ENCODE measurements at regions not wholly inside any gene's neighbourhood (a gene's known extent, or its start where the extent isn't known, plus 50 kb on each side); places are given as distances from the start of the nearest gene placed in this dataset.
A peak's percentile ranks its signal among the peaks of the same experiment; 100 is the strongest.
"Not testable (repeated sequence)": the region's sequence is repeated elsewhere in the genome, so short reads cannot be mapped to it uniquely, and the experiment has no call there.

DNA sequence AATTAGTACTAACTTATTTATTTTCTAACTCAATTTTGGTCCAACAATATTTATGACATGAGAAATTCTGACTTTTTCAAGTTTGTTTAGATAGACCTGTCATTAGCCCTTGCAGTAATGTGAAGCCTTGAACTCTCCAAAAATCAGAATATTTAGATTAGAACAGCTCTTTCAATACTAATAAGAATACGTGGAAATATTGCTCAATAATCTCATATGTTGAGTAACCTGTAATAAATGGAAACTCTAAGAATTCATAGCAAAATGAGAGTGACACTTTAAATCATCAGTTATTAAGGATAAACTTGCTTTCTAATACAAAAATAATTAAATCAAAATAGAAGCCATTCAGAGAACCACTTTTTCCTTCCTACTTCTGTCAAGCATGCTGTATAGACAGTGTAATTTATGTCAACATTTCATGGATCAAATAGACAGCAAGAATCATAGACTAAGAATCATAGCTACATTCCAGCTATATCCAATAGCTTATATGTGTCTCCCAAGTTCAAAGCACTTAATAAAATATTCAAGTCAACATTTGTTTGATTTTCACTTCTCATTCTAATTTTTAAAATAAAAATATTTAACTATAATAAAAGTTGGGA lies 710.3 kb upstream of the SOX11 start:
- TF ChIP-seq GATA1 (IDR thresholded peaks at IDR 0.05; ENCODE audit: low read depth, low read length) = no peak
- TF ChIP-seq POLR2A (IDR thresholded peaks at IDR 0.05; ENCODE audit: low read length) = no peak

DNA sequence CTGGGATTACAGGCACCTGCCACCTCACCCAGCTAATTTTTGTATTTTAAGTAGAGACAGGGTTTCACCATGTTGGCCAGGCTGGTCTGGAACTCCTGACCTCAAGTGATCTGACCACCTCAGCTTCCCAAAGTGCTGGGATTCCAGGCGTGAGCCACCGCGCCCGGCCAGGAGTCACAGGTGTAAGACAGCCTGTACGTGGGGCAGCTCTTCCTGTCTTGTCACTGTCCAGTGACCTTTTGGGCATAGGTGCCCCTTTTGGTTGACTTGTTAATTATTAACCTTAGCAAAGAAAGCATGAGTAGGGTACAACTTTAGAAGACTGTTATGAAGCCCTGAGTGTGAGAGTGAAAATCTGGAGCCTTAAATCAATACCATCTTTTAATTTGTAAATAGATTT lies 703.7 kb upstream of the SOX11 start:
- DNase-seq = not testable (repeated sequence)

More for the DNA sequence above, 710.3 kb upstream of the SOX11 start:
- no peak for DNase-seq

DNA sequence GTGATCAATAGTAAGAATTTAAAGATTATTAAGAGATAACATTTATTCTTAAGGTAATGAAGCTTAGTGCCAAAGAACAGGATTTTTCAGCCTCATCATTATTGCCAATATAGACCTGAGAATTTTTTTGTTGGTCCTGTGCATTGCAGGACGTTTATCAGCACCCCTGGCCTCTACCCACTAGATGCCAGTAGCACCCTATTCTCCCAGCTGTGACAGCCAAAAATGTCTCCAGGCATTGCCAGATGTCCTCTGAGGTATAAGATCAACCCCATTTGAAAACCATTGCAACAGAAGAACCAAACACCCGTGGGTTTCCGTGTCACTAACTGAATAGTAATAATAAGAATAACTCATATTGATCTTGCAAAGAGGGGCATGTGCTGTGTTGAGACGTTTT lies 700.0 kb upstream of the SOX11 start:
- TF ChIP-seq GATA1 (IDR thresholded peaks at IDR 0.05; ENCODE audit: low read depth, low read length) = no peak
- no peak for TF ChIP-seq POLR2A (IDR thresholded peaks at IDR 0.05; ENCODE audit: low read length)
- peak in 1 of 2 experiments; percentile 3 for DNase-seq

DNA sequence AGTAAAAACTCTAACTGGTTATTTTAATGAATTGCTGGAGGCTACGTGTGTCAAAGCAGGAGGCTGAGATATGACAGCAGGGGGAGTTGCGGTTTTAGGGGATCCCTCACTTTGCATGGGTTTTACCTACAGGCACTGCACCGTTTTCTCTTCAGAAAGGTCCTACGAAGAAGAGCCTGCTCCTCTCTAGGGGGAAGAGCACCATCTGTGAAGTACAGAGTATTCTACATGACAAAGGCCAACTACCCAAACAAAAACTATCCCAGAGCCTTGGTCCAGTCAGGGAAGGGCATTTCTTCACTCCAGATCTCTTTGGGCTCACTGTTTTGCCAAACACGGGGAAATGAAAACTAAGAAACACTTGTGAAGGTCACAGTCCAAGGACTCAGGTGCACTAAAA lies 696.7 kb upstream of the SOX11 start:
- TF ChIP-seq POLR2A (IDR thresholded peaks at IDR 0.05; ENCODE audit: low read length) = no peak
- DNase-seq = no peak

DNA sequence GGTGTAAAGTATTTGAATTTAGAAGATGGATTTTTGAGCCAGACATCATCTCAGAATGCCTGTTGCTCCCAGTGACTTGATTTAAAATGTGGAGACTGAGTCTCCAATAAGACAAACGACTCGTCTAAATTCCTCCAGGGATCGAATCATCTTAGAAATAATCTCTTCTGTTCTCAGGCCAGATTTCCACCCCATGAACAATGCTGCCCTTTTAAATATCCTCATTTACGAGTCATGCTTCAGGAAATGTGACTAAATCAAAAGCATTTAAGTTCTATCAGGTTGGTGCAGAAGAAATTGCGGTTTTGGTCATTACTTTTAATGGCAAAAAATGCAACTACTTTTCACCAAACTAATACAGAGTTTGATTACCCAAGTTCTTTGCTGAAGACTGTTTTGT lies 684.6 kb upstream of the SOX11 start:
- DNase-seq = no peak

DNA sequence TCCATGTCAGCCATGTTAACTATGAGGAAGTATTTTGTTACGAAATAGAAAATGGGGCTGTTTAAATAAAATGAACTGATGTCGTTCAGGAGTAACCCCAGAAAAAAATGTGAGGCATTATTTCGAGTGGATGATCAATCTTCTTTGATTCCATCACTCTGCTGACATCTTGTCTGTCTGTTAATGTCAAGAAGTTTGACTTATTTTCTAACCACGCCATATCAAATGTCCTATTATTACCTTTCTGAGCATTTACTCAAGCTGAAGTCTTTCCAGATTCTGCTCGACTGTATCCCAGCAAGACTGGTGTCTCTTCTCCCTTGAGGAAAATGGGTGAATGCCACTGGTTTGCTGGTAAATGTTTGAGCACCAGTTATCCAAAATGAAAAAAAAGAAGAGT lies 672.9 kb upstream of the SOX11 start:
- TF ChIP-seq POLR2A (IDR thresholded peaks at IDR 0.05; ENCODE audit: low read length) (no peak), GATA1 (IDR thresholded peaks at IDR 0.05; ENCODE audit: low read depth, low read length) (no peak)
- no peak for DNase-seq

More for the DNA sequence above, 684.6 kb upstream of the SOX11 start:
- TF ChIP-seq POLR2A (IDR thresholded peaks at IDR 0.05; ENCODE audit: low read length) (no peak), GATA1 (IDR thresholded peaks at IDR 0.05; ENCODE audit: low read depth, low read length) (no peak)

DNA sequence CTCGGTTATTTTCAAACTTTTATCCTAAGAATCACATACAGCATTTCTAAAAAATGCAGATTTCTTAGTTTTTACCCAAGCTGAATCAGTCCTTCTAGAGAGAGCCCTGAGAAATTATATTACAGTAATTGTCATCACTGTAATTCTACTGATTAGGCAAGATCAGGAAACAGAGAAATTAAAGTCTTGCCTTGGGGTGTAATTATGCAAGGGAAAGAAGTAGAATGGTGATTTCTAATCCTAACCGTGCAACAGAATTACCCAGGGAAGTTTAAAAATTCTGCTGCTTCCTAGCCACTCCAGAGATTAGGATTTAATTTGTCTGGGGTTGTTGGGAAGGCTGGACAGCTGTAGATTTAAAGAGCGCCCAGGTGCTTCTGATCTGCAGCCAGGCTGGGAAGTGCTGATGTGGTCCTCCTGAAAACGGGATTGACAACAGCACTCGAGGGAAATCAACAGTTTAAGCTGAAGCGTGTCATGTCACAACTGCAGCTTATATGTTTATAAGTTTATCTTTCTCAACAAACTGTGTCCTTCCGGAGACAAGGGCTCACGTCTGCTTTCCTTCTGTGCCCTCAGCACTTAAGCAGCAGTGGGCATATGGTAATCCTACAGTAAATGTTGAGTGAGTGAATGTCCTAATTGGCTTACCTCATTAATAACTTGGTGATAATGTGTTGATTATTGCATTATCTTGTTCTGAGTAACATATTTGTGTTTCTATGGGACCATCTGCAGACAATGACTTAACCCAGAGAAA lies 671.9 kb upstream of the SOX11 start:
- TF ChIP-seq POLR2A (IDR thresholded peaks at IDR 0.05; ENCODE audit: low read length) = no peak
- TF ChIP-seq GATA1 (IDR thresholded peaks at IDR 0.05; ENCODE audit: low read depth, low read length) = no peak

DNA sequence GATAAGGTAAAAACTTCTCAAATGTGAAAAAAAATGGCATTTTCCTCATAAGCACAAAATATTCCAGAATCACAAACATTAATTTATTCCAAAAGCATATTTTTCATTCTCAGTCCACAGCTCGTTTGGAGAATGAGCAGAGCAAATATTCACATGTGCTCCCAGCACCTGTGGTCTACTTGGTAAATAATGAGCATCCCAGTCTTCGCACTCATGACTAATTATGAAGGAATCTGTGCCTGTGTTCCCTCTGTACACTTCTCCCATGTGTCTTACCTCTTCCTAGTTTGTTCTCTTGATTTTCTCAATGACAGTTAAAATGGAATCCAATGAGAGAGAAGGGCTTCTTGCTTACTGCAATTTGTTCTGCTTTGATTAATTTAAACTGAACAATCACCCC lies 671.0 kb upstream of the SOX11 start:
- TF ChIP-seq GATA1 (IDR thresholded peaks at IDR 0.05; ENCODE audit: low read depth, low read length) (no peak), POLR2A (IDR thresholded peaks at IDR 0.05; ENCODE audit: low read length) (no peak)
- DNase-seq = no peak

More for the DNA sequence above, 671.9 kb upstream of the SOX11 start:
- DNase-seq = no peak

DNA sequence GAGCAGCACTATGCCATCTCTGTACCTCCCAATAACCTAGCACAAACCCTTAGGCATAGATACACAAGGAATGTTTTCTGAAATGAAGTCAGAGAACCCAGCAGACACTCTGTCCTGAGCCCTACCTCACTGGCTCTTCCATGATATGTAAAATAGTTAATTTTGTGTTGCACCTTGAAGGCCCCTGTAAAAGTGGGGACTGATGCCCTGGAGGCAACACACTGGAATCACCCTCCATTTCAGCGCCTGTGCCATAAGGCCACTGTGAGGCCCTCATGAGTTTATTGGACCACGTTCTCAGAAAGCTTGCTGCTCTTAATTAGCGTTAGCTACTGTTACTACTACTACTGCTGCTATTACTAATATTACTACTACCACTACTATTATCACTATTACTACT lies 670.1 kb upstream of the SOX11 start:
- TF ChIP-seq GATA1 (IDR thresholded peaks at IDR 0.05; ENCODE audit: low read depth, low read length) (no peak), POLR2A (IDR thresholded peaks at IDR 0.05; ENCODE audit: low read length) (no peak)

DNA sequence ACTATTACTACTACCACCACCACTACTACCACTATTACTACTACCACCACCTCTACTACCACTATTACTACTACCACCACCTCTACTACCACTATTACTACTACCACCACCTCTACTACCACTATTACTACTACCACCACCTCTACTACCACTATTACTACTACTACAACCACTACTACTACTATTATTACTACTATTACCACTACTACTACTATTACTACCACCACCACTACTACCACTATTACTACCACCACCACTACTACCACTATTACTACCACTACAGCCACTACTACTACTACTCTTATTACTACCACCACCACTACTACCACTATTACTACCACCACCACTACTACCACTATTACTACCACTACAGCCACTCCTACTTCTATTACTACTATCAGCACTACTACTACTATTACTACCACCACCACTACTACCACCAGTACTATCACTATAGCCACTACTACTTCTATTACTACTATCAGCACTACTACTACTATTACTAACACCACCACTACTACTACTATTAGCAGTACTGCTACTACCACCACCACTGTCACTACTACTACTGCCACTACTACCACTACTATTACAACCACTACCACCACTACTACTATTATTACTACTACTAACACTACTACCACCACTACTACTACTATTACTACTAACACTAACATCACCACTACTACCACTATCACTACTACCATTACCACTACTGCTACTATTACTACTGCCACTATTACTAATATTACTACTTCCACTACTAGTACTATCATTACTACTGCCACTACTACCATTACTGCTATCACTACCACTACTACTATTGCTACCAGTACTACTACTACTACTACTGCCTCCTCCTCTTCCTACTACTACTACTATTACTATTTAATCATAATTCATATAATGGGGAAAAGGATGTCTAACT lies 669.2 kb upstream of the SOX11 start:
- DNase-seq = not testable (repeated sequence)

More for the DNA sequence above, 670.1 kb upstream of the SOX11 start:
- DNase-seq = peak in 1 of 2 experiments; percentile 1

DNA sequence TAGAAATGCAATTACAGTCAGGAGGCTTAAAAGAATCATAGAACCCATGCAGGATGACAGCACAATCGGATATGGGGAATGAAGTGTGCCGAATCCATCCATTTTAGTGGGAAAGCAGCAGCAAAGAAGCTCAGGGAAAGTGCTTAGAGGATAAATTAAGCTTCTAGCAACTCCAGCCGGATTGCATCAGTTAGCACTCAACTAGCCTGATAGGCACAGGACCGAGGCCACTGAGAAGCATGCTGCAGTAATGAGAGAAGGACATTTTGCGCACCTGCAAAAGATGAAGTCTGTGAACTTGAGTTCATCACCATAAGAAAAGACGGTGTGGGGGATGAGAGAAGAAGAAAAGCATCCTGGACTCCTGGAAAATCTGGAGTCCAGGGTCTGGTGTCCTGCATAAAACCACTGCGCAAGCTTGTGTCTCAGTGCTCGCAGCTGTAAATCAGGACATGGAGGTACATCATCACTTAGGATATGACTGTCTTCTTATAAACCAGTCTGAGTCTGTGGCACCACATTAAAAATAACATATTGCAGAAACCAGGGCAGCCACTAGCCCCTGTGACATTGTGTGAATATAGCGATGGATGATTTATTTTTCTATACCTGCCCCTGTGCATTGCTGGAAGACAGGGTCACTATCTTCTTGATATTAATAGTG lies 665.5 kb upstream of the SOX11 start:
- TF ChIP-seq POLR2A (IDR thresholded peaks at IDR 0.05; ENCODE audit: low read length) = no peak
- TF ChIP-seq GATA1 (IDR thresholded peaks at IDR 0.05; ENCODE audit: low read depth, low read length) = no peak
- no peak for DNase-seq

DNA sequence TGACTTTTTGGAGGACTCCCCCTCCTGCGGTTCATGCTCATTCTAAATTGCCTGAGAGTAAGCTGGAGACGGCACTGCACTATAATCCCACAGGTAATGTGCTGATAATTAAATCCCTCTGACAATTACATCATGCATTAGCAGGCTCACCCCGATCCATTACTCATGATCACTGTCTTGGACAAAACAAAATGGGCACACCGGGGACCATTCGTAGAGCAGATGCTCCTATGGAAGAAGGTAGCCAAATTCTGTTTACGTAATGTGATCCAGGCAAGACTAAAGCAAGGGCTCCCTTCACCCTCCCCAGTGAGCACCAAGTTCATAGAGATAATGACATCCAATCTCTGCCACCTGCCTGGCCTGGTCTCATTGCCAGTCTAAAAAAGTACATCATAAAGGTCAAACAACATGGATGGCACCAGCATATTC lies 657.1 kb upstream of the SOX11 start:
- TF ChIP-seq GATA1 (IDR thresholded peaks at IDR 0.05; ENCODE audit: low read depth, low read length) = no peak
- no peak for TF ChIP-seq POLR2A (IDR thresholded peaks at IDR 0.05; ENCODE audit: low read length)
- DNase-seq = no peak

DNA sequence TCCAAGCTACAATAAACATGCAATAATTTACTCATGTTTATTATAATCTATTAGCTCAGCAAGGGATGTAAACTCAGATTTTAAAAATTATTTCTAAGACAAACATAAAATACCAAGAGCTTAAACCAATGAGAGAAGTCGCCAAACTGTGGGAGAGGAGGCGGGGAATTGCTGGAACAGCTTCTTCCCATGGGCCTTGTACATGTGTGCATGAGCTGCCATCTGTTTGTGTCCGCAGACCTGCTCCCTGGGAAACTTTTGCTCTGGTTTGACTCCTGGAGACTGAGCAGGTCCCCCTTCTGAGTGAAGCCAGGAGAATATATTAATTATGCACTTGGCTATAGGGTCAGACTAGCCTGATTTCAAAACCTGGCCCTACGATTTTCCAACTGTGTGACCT lies 655.9 kb upstream of the SOX11 start:
- no peak for DNase-seq
- no peak for TF ChIP-seq POLR2A (IDR thresholded peaks at IDR 0.05; ENCODE audit: low read length)
- TF ChIP-seq GATA1 (IDR thresholded peaks at IDR 0.05; ENCODE audit: low read depth, low read length) = no peak
